GM21717 (cell line): ENCODE measurements at regions not wholly inside any gene's neighbourhood (a gene's known extent, or its start where the extent isn't known, plus 50 kb on each side); places are given as distances from the start of the nearest gene placed in this dataset.

Experiments
- ATAC-seq: cut with Tn5 transposase; IDR thresholded peaks from one replicate; pipeline ENCODE4 v1.9.1; 2021; ENCODE audit warnings: mild to moderate bottlenecking, moderate library complexity; ENCODE audit not compliant: unreplicated experiment

DNA sequence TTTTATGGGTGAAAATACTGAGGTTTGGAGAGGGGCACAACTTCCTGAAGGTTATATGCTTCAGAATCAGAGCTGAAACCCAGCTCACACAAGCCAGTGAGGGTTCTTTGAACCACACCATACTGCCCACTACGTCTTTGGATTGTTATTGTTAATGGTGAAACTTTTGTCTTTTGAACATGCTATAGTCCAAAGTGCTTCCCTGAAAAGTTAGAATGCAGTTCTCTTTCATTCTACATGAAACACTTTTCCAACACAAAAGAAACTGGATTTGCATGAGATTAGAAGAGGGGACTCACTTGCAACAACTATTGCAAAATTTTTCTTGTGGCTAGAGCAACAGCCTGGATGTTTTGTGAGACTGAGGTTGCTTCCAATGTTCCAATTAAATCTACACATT is 473.6 kb downstream of the SOX2 start:
- no peak for ATAC-seq

DNA sequence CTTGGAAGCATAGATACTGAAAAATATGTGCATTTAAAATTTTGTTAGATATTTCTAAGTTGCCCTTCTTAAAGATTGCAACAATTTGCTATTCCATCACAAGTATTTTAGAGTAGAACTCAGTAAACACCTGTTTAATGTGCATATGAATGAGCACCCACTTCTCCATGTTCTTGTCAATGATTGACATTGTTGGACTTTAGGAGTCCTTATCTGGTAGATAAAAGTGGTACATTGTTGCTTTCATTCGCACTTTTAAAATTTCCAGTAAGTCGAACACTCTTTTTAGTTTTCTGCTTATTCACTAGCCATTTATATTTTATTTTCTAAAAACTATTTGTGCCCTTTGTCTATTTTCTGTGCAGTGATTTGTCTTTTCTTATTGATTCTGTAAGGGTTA is 478.3 kb downstream of the SOX2 start:
- no peak for ATAC-seq

DNA sequence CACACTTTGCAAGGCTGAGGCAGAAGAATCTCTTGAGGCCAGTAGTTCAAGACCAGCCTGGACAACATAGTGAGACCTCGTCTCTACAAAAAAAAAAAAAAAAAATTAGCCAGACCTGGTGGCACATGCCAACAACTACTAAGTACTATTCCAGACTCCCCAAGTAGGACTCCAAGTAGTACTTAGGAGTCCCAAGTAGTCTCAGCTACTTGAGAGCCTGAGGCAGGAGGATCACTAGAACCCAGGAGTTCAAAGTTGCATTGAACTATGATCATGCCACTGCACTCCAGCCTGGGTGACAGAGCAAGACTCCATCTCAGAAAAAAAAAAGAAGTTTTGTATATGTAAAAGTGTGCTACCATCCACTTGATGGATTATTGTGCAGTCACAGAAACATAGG is 486.6 kb downstream of the SOX2 start:
- no peak for ATAC-seq

DNA sequence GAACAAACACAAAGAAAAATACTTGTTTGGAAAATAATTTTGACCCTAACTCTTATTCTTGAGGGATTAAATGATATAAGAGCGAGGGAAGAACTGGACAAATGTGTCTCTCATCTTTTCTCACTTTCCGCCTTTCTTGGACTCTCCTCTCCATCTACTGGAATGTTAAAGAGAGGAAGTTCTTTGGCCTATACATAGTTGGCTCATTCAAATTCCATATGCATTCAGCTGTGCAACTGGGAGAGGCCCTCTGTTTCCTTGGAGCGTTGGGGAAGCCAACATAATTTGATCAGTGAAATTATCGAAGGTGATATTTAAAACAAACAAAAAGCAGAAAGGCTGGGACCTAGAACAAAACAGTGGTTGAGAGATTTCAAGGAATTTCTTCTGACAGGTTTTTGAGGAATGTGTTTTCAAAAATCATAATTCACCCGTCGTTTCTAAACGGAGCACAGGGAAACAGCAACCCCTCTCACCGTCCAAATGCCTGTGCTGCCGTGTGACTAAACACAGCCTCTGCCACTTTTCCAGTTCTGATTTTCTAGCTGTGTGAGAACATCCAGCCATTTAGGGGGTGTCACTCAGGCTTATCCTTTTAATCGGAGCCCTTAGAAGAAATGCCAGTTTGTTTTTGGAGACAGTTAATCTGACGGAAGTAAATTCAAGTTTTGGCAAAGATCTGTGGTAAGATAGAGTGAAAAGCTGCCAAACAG is 489.9 kb downstream of the SOX2 start:
- ATAC-seq: no peak

- no peak for ATAC-seq
Measured at GRCh38 chr3:182212479-182213076, 500.9 kb downstream of the SOX2 start.

DNA sequence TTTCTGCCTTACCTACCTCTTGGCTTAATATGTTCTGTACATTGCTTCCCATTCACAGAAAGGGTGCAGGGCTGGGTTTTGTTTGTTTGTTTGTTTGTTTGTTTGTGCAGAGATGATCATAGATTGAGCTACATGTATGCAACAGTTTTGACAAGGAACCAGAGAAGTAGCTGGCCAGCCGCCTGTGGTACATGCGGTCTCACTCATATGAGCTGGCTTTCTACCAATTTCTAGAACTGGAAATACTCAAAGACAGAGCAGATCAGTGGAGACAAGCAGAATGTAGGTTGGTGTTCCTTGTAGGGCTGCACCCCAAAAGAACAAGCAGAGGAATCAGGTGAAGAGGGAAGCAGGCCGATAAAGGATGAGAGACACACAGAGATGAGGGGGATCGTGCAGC is 502.7 kb downstream of the SOX2 start:
- ATAC-seq: no peak

DNA sequence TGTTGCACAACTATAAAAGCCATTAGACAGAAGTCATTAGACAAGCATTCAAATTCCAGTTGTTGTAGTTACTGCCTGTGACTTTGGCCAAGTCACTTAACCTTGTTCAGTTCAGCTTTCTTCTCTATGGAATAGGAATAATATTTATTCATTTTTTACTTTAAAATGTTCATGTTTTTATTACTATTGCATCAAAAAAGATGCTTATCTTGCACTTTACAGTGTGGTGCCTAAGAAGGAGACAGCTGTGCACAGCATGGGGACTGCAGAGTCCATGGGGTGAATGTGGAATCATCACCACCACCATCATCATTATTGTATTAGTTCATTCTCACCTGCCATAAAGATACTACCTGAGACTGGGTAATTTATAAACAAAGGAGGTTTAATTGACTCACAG is 504.2 kb downstream of the SOX2 start:
- ATAC-seq: no peak

DNA sequence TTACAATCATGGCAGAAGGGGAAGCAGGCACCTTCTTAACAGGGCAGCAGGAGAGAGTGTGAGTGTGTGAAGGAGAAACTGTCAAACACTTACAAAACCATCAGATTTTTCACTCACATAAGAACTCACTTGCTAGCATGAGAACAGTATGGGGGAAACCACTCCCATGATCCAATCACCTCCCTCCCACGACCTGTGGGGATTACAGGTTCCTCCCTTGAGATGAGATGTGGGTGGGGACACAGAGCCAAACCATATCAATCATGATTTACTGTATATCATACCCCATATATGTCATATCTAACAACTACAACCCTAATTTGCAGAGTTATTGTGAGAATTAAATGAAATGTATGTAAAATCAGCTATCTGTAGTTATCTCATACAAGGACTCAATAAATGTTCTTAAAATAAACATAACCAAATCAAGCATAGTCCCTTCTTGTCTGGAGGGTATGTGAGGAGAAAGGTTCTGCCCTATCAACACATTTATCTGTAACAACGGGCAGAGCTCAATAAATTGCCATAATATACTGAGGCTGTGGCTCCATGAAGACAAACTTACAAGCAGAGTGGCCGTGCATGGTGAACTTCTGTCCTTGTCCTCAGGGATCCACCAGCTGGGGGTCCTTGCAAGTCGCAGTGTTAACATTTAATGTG is 504.7 kb downstream of the SOX2 start:
- no peak for ATAC-seq

GRCh38 chr3:182220013-182220412 is 508.3 kb downstream of the SOX2 start:
- no peak for ATAC-seq

- ATAC-seq: no peak
Measured at GRCh38 chr3:182220471-182220870, 508.7 kb downstream of the SOX2 start.

- no peak for ATAC-seq
Measured at GRCh38 chr3:182226995-182227394, 515.3 kb downstream of the SOX2 start.

DNA sequence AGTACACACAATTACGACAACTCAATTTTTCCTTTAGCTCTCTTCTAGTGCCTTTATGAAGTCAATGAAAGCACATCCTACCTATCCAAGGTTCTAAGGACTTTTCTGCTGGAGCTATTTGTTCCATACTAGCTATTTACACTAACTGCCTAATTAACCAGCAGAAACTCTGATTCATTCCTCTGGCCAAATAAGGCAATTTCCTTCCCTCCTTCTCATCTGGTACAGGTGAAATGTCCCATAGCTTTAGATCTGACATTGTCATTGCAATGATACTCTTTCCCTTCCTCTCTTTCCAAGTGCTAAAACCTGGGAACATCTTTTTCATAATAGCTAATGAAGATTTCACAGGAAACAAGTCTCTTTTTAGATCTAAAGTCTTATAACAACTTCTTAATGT is 521.7 kb downstream of the SOX2 start:
- no peak for ATAC-seq

GRCh38 chr3:182233957-182234356 is 522.2 kb downstream of the SOX2 start:
- no peak for ATAC-seq

- no peak for ATAC-seq
Measured at GRCh38 chr3:182234881-182235280, 523.2 kb downstream of the SOX2 start.

DNA sequence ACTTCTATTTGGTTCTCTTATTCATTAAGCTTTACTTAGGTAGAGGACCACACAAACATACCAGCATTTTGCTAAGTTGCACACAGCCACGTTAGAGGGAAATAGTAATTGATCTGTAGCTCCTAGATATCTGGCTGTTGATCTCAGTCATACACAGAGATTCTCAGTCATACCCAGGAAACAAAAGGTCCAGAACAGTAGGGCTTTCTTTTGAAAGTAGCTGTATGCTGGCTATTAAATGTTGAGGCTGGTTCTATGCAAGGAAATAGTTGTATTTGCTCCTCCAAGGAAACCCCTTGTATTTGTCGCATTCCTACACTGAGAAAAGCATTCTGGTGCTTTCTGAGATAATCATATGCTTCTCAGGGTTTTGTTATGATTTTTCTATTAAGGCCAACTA is 523.8 kb downstream of the SOX2 start:
- no peak for ATAC-seq

DNA sequence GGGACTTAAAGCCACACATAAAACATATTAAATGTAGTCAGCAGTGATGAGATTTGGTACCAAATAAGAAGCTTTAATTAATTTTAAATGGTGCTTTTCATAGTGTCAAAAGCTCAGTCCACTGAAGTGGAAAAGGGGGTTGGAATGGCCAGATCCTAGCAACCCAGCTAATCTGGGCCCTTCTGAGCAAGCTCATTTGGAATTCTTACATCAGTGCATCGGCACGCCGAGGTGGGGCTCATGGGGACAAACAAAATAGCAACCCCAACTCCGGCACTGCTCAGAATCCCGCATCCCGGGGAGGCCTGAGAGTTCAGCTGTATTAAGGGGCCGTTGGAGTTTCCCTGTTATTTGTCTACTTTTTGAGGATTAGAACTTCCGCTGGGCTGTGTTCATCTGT is 526.4 kb downstream of the SOX2 start:
- no peak for ATAC-seq

DNA sequence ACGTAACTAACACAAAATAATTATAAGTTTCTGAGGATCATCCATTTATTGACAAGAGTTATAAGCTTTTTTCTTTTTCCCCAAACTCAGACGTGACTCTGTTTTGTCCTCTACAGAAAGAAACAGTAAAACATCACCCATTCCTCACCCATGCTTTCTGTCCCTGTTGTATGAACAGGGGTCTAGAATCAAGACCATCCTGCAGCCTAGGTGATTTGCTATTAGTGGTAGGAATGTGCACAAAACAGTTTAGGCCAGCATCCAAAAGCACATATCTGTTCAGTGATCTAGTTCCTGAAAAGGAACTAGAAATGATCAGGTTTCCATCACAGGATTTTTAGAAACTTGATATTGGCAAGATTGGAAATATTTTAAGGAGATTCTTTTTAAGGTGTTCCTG is 527.6 kb downstream of the SOX2 start:
- no peak for ATAC-seq

GRCh38 chr3:182240474-182240873 is 528.7 kb downstream of the SOX2 start:
- ATAC-seq: no peak

DNA sequence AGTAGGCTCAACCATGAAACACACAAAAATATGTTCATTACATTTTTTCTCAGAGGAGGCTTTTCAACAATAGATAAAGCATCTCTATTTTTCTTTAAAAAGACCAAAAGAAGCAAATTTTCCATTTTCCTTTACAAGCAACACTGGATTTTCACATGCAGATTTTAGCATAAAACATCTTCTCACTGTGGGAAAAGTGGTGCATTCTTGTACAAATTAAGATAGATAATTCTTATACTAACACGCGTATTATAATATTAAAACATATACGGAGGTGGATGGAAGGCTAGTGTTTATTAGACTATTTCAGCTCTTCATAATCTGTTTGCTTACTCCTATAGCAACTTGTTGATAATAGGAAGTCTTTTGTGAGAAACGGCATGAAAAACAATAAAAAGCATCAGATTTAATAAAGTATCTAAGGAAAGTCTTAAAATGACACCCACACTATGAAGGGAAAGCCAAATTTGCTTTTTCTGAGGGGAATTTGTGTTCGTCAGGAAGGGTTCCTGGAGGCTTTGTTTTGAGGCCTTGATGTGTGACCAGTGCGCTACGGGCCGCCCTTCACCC is 529.6 kb downstream of the SOX2 start:
- no peak for ATAC-seq

- ATAC-seq: no peak
Measured at GRCh38 chr3:182241766-182242488, 530.2 kb downstream of the SOX2 start.

- no peak for ATAC-seq
Measured at GRCh38 chr3:182242489-182242942, 530.8 kb downstream of the SOX2 start.
